Trophoblast cell (in vitro differentiated cells and primary cell): ENCODE measurements at regions not wholly inside any gene's neighbourhood (a gene's known extent, or its start where the extent isn't known, plus 50 kb on each side); places are given as distances from the start of the nearest gene placed in this dataset.

Experiments
- DNase-seq, 2 donors: peaks; one replicate each; pipeline ENCODE4 v3.0.0-alpha.2; 2016
- H2AFZ ChIP-seq: 2 replicates; pipeline ENCODE4 v1.6.1; 2013; ENCODE audit warnings: low read length, moderate library complexity, mild to moderate bottlenecking; ENCODE audit not compliant: insufficient read depth, poor library complexity
- H2AK5ac ChIP-seq: 2 replicates; pipeline ENCODE4 v1.6.1; 2013; ENCODE audit warnings: mild to moderate bottlenecking, low read length
- H2BK120ac ChIP-seq: 2 replicates; pipeline ENCODE4 v1.6.1; 2013; ENCODE audit warnings: low read length, mild to moderate bottlenecking, moderate library complexity; ENCODE audit not compliant: insufficient read depth, poor library complexity
- H2BK12ac ChIP-seq: 2 replicates; pipeline ENCODE4 v1.6.1; 2013; ENCODE audit warnings: mild to moderate bottlenecking, low read length, moderate library complexity
- H2BK5ac ChIP-seq: 2 replicates; pipeline ENCODE4 v1.6.1; 2013; ENCODE audit warnings: low read length, low read depth, moderate library complexity, mild to moderate bottlenecking; ENCODE audit not compliant: poor library complexity
- H3K14ac ChIP-seq: 2 replicates; pipeline ENCODE4 v1.6.1; 2013; ENCODE audit warnings: mild to moderate bottlenecking, low read length
- H3K18ac ChIP-seq: 2 replicates; pipeline ENCODE4 v1.6.1; 2013; ENCODE audit warnings: mild to moderate bottlenecking, low read length
- H3K23ac ChIP-seq: 2 replicates; pipeline ENCODE4 v1.6.1; 2013; ENCODE audit warnings: low read length
- H3K27ac ChIP-seq: 2 replicates; pipeline ENCODE4 v1.5.1; 2013; ENCODE audit warnings: low read depth, mild to moderate bottlenecking, inconsistent platforms, low read length, moderate library complexity
- H3K27me3 ChIP-seq: 2 replicates; pipeline ENCODE4 v1.6.1; 2013; ENCODE audit warnings: inconsistent platforms, mild to moderate bottlenecking, low read length, moderate library complexity; ENCODE audit not compliant: insufficient read depth
- H3K36me3 ChIP-seq, 2 experiments: 1 replicate in 1 of 2; 2 replicates in 1 of 2; pipeline ENCODE4 v1.6.1; 2013; ENCODE audit warnings: low read length in 2 of 2, mild to moderate bottlenecking in 2 of 2, moderate library complexity in 1 of 2; ENCODE audit not compliant: insufficient read depth in 2 of 2, control insufficient read depth in 1 of 2
- H3K4ac ChIP-seq: 2 replicates; pipeline ENCODE4 v1.6.1; 2013; ENCODE audit warnings: low read depth, mild to moderate bottlenecking, low read length, moderate library complexity
- H3K4me1 ChIP-seq, 2 experiments: 1 replicate in 1 of 2; 2 replicates in 1 of 2; pipeline ENCODE4 v1.6.1; 2013; ENCODE audit warnings: low read length in 2 of 2, mild to moderate bottlenecking in 2 of 2, moderate library complexity in 1 of 2; ENCODE audit not compliant: insufficient read depth in 2 of 2, control insufficient read depth in 1 of 2
- H3K4me2 ChIP-seq: 2 replicates; pipeline ENCODE4 v1.6.1; 2013; ENCODE audit warnings: inconsistent platforms, mild to moderate bottlenecking, low read length, moderate library complexity
- H3K4me3 ChIP-seq: 2 replicates; pipeline ENCODE4 v1.5.1; 2013; ENCODE audit warnings: mild to moderate bottlenecking, low read depth, low read length, inconsistent platforms
- H3K79me1 ChIP-seq: one replicate; pipeline ENCODE4 v1.6.1; 2013; ENCODE audit warnings: low read length
- H3K79me2 ChIP-seq: 2 replicates; pipeline ENCODE4 v1.6.1; 2013; ENCODE audit warnings: low read length, mild to moderate bottlenecking; ENCODE audit not compliant: control insufficient read depth, insufficient read depth, poor library complexity
- H3K9ac ChIP-seq: 2 replicates; pipeline ENCODE4 v1.6.1; 2013; ENCODE audit warnings: mild to moderate bottlenecking, low read length
- H3K9me3 ChIP-seq: 2 replicates; pipeline ENCODE4 v1.6.1; 2013; ENCODE audit warnings: low read depth, mild to moderate bottlenecking, control low read depth, inconsistent platforms, low read length; ENCODE audit not compliant: insufficient read depth
- H4K12ac ChIP-seq: 2 replicates; pipeline ENCODE4 v1.6.1; 2013; ENCODE audit warnings: low read depth, mild to moderate bottlenecking, low read length, moderate library complexity
- H4K8ac ChIP-seq: 2 replicates; pipeline ENCODE4 v1.6.1; 2013; ENCODE audit warnings: low read depth, mild to moderate bottlenecking, low read length, moderate library complexity
- H4K91ac ChIP-seq: one replicate; pipeline ENCODE4 v1.6.1; 2013; ENCODE audit warnings: low read depth, mild to moderate bottlenecking, low read length, moderate library complexity
- WGBS: extraction: QIAGEN DNeasy Blood & Tissue Kit; methylation state at CpG from one replicate; pipeline ENCODE4 v1.1.7; 2013; ENCODE audit warnings: missing lambda C conversion rate; ENCODE audit not compliant: insufficient read length, insufficient coverage; ENCODE audit errors: extremely low coverage; 5-methylcytosine and 5-hydroxymethylcytosine counted together

- WGBS: no CpG with 5 or more reads among the region's 1 CpG
- no peak overlapping the region for H3K4ac ChIP-seq
These were observed 1053.1 kb downstream of the STIM2 start for GRCh38 chr4:27913738-27914137.

GRCh38 chr4:27915822-27916221, 1055.2 kb downstream of the STIM2 start:
- Histone ChIP-seq H2AK5ac (no peak overlapping the region), H3K18ac (no peak overlapping the region), H3K4me1 (no peaks in the 10 kb centered on the region), H3K9ac (no peak overlapping the region), H3K4ac (no peak overlapping the region), H3K14ac (no peak overlapping the region), H3K4me2 (no peak overlapping the region), H2BK12ac (no peak overlapping the region), H4K91ac (no peak overlapping the region), H3K79me1 (no peaks in the 10 kb centered on the region), H3K23ac (no peak overlapping the region), H3K27ac (no peak overlapping the region), H3K4me3 (no peak overlapping the region), H3K27me3 (no peaks in the 10 kb centered on the region), H3K9me3 (no peaks in the 10 kb centered on the region), H2AFZ (no peak overlapping the region), H3K79me2 (no peaks in the 10 kb centered on the region), H4K12ac (no peak overlapping the region), H3K36me3 (no peaks in the 10 kb centered on the region), H4K8ac (no peak overlapping the region), H2BK120ac (no peak overlapping the region), H2BK5ac (no peak overlapping the region)
- DNase-seq: no peak
- WGBS: no CpG with 5 or more reads among the region's 2 CpGs

More at GRCh38 chr4:27913738-27914137, 1053.1 kb downstream of the STIM2 start:
- Histone ChIP-seq H3K79me1 (no peaks in the 10 kb centered on the region), H3K4me3 (no peak overlapping the region), H2BK12ac (no peak overlapping the region), H2AK5ac (no peak overlapping the region), H4K91ac (no peak overlapping the region), H4K8ac (no peak overlapping the region), H3K14ac (no peak overlapping the region), H2AFZ (no peak overlapping the region), H3K18ac (no peak overlapping the region), H4K12ac (no peak overlapping the region), H3K27ac (no peak overlapping the region), H2BK5ac (no peak overlapping the region), H3K36me3 (no peaks in the 10 kb centered on the region), H3K4me2 (no peak overlapping the region), H3K23ac (no peak overlapping the region), H3K9me3 (no peaks in the 10 kb centered on the region), H3K27me3 (no peaks in the 10 kb centered on the region), H2BK120ac (no peak overlapping the region), H3K79me2 (no peaks in the 10 kb centered on the region), H3K4me1 (no peaks in the 10 kb centered on the region), H3K9ac (no peak overlapping the region)
- no peak for DNase-seq

- no peak overlapping the region for H2BK120ac ChIP-seq
- no peaks in the 10 kb centered on the region for H3K9me3 ChIP-seq
- no peaks in the 10 kb centered on the region for H3K79me1 ChIP-seq
- H4K91ac ChIP-seq: no peak overlapping the region
- no peak overlapping the region for H3K14ac ChIP-seq
- H4K12ac ChIP-seq: no peak overlapping the region
- no peaks in the 10 kb centered on the region for H3K27me3 ChIP-seq
- H3K79me2 ChIP-seq: no peaks in the 10 kb centered on the region
- no peak for DNase-seq
- no peak overlapping the region for H2BK12ac ChIP-seq
- H2AK5ac ChIP-seq: no peak overlapping the region
- no CpG with 5 or more reads among the region's 2 CpGs for WGBS
- no peaks in the 10 kb centered on the region for H3K4me1 ChIP-seq
- H3K23ac ChIP-seq: no peak overlapping the region
- H2AFZ ChIP-seq: no peak overlapping the region
- no peak overlapping the region for H3K4me3 ChIP-seq
- no peak overlapping the region for H3K4me2 ChIP-seq
- H3K4ac ChIP-seq: no peak overlapping the region
- no peak overlapping the region for H4K8ac ChIP-seq
- H2BK5ac ChIP-seq: no peak overlapping the region
- H3K36me3 ChIP-seq: no peaks in the 10 kb centered on the region
- no peak overlapping the region for H3K27ac ChIP-seq
- no peak overlapping the region for H3K9ac ChIP-seq
- no peak overlapping the region for H3K18ac ChIP-seq
These were observed 1056.0 kb downstream of the STIM2 start for GRCh38 chr4:27916452-27917184.

- H3K36me3 ChIP-seq: no peaks in the 10 kb centered on the region
- no peak overlapping the region for H2AK5ac ChIP-seq
- no peak overlapping the region for H3K9ac ChIP-seq
- no peaks in the 10 kb centered on the region for H3K4me1 ChIP-seq
- H2BK5ac ChIP-seq: no peak overlapping the region
- no peak overlapping the region for H2BK12ac ChIP-seq
- no peaks in the 10 kb centered on the region for H3K9me3 ChIP-seq
- no peaks in the 10 kb centered on the region for H3K79me2 ChIP-seq
- H2AFZ ChIP-seq: no peak overlapping the region
- H4K8ac ChIP-seq: no peak overlapping the region
- no peak overlapping the region for H3K4ac ChIP-seq
- no peak overlapping the region for H3K4me2 ChIP-seq
- H3K14ac ChIP-seq: no peak overlapping the region
- H3K79me1 ChIP-seq: no peaks in the 10 kb centered on the region
- no peak overlapping the region for H3K27ac ChIP-seq
- DNase-seq: no peak
- no peak overlapping the region for H4K91ac ChIP-seq
- WGBS: no CpG with 5 or more reads among the region's 2 CpGs
- H2BK120ac ChIP-seq: no peak overlapping the region
- H3K27me3 ChIP-seq: no peaks in the 10 kb centered on the region
- no peak overlapping the region for H3K23ac ChIP-seq
- H3K4me3 ChIP-seq: no peak overlapping the region
- no peak overlapping the region for H3K18ac ChIP-seq
- no peak overlapping the region for H4K12ac ChIP-seq
These were observed 1056.7 kb downstream of the STIM2 start for GRCh38 chr4:27917381-27917780.
